ENCODE measurements at regions not wholly inside any gene's neighbourhood (a gene's known extent, or its start where the extent isn't known, plus 50 kb on each side); places are given as distances from the start of the nearest gene placed in this dataset.

GRCh38 chr12:30082381-30082780 lies 298.6 kb upstream of the TMTC1 start:
- H3K4me2 ChIP-seq (ENCODE audit: low read depth, low read length, poor library complexity, severe bottlenecking), result no peak overlapping the region
- TF ChIP-seq EZH2phosphoT487 (IDR thresholded peaks at IDR 0.05; ENCODE audit: borderline replicate concordance), result no peak
- TF ChIP-seq CTCF (conservative IDR thresholded peaks at IDR 0.05; ENCODE audit: low read length), result no peak
- no peak overlapping the region for H2AFZ ChIP-seq (ENCODE audit: low read length)
- no peaks in the 10 kb centered on the region for H3K36me3 ChIP-seq (ENCODE audit: insufficient read depth, low read length)
- H3K27me3 ChIP-seq (ENCODE audit: insufficient read depth, low read length, poor library complexity, severe bottlenecking), result no peaks in the 10 kb centered on the region
- no peaks in the 10 kb centered on the region for H3K4me1 ChIP-seq (ENCODE audit: insufficient read depth, low read length, poor library complexity, severe bottlenecking)
- no peaks in the 10 kb centered on the region for H3F3A ChIP-seq (ENCODE audit: low read depth)
- no peaks in the 10 kb centered on the region for H3K9me2 ChIP-seq (replicated peaks; ENCODE audit: low read depth, low read length)
- H3K79me2 ChIP-seq (ENCODE audit: insufficient read depth, low read length), result no peaks in the 10 kb centered on the region
- H4K20me1 ChIP-seq (ENCODE audit: insufficient read depth, low read length, poor library complexity, severe bottlenecking), result no peaks in the 10 kb centered on the region
- no peaks in the 10 kb centered on the region for H3K9me3 ChIP-seq (ENCODE audit: insufficient read depth, low read depth, low read length)
- H3K9ac ChIP-seq (ENCODE audit: low read depth, low read length, poor library complexity, severe bottlenecking), result no peak overlapping the region
- no peak overlapping the region for H3K4me3 ChIP-seq (ENCODE audit: low read length, poor library complexity, severe bottlenecking)

- no peak overlapping the region for H3K4me3 ChIP-seq (ENCODE audit: low read length, poor library complexity, severe bottlenecking)
- no peaks in the 10 kb centered on the region for H3K9me3 ChIP-seq (ENCODE audit: insufficient read depth, low read depth, low read length)
- H3K79me2 ChIP-seq (ENCODE audit: insufficient read depth, low read length), result no peaks in the 10 kb centered on the region
- no peaks in the 10 kb centered on the region for H3K4me1 ChIP-seq (ENCODE audit: insufficient read depth, low read length, poor library complexity, severe bottlenecking)
- H2AFZ ChIP-seq (ENCODE audit: low read length), result no peak overlapping the region
- H3K9ac ChIP-seq (ENCODE audit: low read depth, low read length, poor library complexity, severe bottlenecking), result no peak overlapping the region
- H3K36me3 ChIP-seq (ENCODE audit: insufficient read depth, low read length), result no peaks in the 10 kb centered on the region
- TF ChIP-seq CTCF (conservative IDR thresholded peaks at IDR 0.05; ENCODE audit: low read length) (no peak), EZH2phosphoT487 (IDR thresholded peaks at IDR 0.05; ENCODE audit: borderline replicate concordance) (no peak)
- H3K27me3 ChIP-seq (ENCODE audit: insufficient read depth, low read length, poor library complexity, severe bottlenecking), result no peaks in the 10 kb centered on the region
- H3F3A ChIP-seq (ENCODE audit: low read depth), result no peaks in the 10 kb centered on the region
- H3K4me2 ChIP-seq (ENCODE audit: low read depth, low read length, poor library complexity, severe bottlenecking), result no peak overlapping the region
- H3K9me2 ChIP-seq (replicated peaks; ENCODE audit: low read depth, low read length), result no peaks in the 10 kb centered on the region
- H4K20me1 ChIP-seq (ENCODE audit: insufficient read depth, low read length, poor library complexity, severe bottlenecking), result no peaks in the 10 kb centered on the region
Observed at GRCh38 chr12:30074916-30075315, 291.2 kb upstream of the TMTC1 start.

- Histone ChIP-seq H3F3A (ENCODE audit: low read depth) (no peaks in the 10 kb centered on the region), H3K79me2 (ENCODE audit: insufficient read depth, low read length) (no peaks in the 10 kb centered on the region), H3K9me3 (ENCODE audit: insufficient read depth, low read depth, low read length) (no peaks in the 10 kb centered on the region)
Observed at GRCh38 chr12:30072824-30073223, 289.1 kb upstream of the TMTC1 start.

More at GRCh38 chr12:30072824-30073223, 289.1 kb upstream of the TMTC1 start:
- Histone ChIP-seq H3K4me2 (ENCODE audit: low read depth, low read length, poor library complexity, severe bottlenecking) (no peak overlapping the region), H3K9ac (ENCODE audit: low read depth, low read length, poor library complexity, severe bottlenecking) (no peak overlapping the region), H3K36me3 (ENCODE audit: insufficient read depth, low read length) (no peaks in the 10 kb centered on the region), H3K9me2 (replicated peaks; ENCODE audit: low read depth, low read length) (no peaks in the 10 kb centered on the region), H2AFZ (ENCODE audit: low read length) (no peak overlapping the region), H3K27me3 (ENCODE audit: insufficient read depth, low read length, poor library complexity, severe bottlenecking) (no peaks in the 10 kb centered on the region), H3K4me1 (ENCODE audit: insufficient read depth, low read length, poor library complexity, severe bottlenecking) (no peaks in the 10 kb centered on the region), H3K4me3 (ENCODE audit: low read length, poor library complexity, severe bottlenecking) (no peak overlapping the region), H4K20me1 (ENCODE audit: insufficient read depth, low read length, poor library complexity, severe bottlenecking) (no peaks in the 10 kb centered on the region)
- TF ChIP-seq EZH2phosphoT487 (IDR thresholded peaks at IDR 0.05; ENCODE audit: borderline replicate concordance) (no peak), CTCF (conservative IDR thresholded peaks at IDR 0.05; ENCODE audit: low read length) (no peak)

Data from Loucy (cell line).